Right lobe of liver (tissue), 4 donors: ENCODE measurements at regions not wholly inside any gene's neighbourhood (a gene's known extent, or its start where the extent isn't known, plus 50 kb on each side); places are given as distances from the start of the nearest gene placed in this dataset.

Experiments used
- CTCF ChIP-seq, 4 donors: fragments of 200-600 bp in 3 of 4; fragments of 450-650 bp in 1 of 4; IDR thresholded peaks; one replicate each; pipeline versions ENCODE4 v1.5.1 to v1.8.0; 2016 to 2022; ENCODE audit warnings: antibody characterized with exemption in 4 of 4, mild to moderate bottlenecking in 2 of 4
- POLR2A ChIP-seq: fragments of 450-650 bp; IDR thresholded peaks from one replicate; pipeline ENCODE4 v1.6.1; 2017; ENCODE audit warnings: antibody characterized with exemption, mild to moderate bottlenecking
- donor health status: DM: no; HTN: no; CAD: no.
- donor health status: DM: no; HTN: no; CAD: no.
- donor health status: DM: no; HTN: yes; CAD: no.

- TF ChIP-seq POLR2A (no peak), CTCF (IDR thresholded peaks at IDR 0.05) (no peak)
Observed at GRCh38 chr5:67363180-67363709, 166.6 kb upstream of the CD180 start.
